GM18861 (cell line): ENCODE measurements at regions not wholly inside any gene's neighbourhood (a gene's known extent, or its start where the extent isn't known, plus 50 kb on each side); places are given as distances from the start of the nearest gene placed in this dataset.

Experiments
- ATAC-seq: cut with Tn5 transposase; IDR thresholded peaks from one replicate; pipeline ENCODE4 v1.9.1; 2021; ENCODE audit not compliant: unreplicated experiment

DNA sequence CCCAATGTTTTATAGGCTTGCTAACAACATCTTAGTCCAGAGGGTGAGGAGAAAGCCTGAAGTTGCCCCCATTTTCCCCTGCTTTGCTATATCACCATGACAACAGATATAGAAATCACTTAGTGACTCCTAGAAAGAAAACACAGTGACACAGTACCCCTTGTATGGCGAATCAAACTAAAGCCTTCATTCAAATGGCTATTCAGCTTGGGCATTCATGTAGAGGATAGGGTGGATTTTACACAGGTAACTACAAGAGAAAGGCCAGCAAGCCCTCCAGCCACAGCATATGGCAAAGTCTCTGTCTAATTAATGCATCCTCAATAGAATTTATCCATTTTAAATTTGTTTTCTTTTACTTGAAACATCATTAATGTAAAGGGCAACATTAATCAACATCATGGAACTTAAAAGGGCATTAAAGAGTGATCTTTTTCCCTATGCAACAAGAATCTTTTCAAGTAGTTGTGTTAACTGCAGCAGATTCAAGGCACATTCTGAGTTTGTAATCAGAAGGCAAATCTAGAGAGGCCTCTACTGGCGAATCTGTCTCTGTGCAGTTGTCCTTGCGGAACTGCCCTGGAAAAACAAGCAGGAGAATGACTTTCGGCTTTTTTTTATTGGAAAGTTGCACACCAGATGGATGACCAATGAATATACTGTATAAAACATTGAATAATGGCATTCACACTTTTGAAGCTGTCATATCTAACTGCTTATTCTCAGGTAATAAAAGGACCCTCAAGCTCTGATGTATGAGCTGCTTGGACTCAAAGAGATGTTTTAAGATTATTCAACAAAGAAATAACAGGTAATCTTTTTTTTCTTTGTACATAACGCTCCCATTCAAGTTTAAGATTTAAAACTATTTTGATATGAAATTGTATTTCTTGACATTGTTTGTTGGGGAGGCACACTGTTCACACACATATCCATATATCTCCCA is 621.7 kb upstream of the AGTR1 start:
- ATAC-seq: no peak

DNA sequence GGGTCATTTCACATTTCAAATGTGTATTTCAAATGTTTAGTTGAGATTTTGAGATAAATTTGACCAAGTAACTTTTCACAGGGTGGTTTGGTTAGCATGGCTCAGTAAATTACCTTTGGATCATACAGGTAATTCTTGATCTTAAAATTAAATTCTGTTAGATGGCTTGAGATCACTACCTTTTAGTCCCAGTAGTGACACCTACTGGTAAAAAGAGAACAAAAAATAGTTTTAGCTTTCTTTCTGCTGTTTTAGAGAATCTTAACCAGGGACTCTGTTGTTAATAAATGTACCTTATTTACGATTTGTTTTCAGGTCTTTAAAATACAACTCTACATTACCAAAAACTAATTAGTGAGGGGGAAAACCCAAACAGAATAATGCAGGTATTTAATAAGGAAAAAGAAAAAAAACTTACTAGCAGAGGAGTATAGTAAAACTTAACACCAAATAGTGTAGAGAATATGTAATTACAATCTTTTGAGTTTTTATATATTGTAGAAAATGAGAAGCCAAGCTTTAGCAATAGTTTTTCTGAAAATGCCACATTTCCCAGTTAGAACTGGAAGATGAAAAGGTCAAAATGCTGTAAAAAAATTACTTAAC is 620.3 kb upstream of the AGTR1 start:
- ATAC-seq: peak; percentile 60

GRCh38 chr3:148077965-148078364 is 619.7 kb upstream of the AGTR1 start:
- ATAC-seq: no peak

- ATAC-seq: no peak
Observed at GRCh38 chr3:148078658-148079057, 619.0 kb upstream of the AGTR1 start.

GRCh38 chr3:148079370-148079769 is 618.3 kb upstream of the AGTR1 start:
- ATAC-seq: no peak

GRCh38 chr3:148081926-148082325 is 615.8 kb upstream of the AGTR1 start:
- no peak for ATAC-seq

DNA sequence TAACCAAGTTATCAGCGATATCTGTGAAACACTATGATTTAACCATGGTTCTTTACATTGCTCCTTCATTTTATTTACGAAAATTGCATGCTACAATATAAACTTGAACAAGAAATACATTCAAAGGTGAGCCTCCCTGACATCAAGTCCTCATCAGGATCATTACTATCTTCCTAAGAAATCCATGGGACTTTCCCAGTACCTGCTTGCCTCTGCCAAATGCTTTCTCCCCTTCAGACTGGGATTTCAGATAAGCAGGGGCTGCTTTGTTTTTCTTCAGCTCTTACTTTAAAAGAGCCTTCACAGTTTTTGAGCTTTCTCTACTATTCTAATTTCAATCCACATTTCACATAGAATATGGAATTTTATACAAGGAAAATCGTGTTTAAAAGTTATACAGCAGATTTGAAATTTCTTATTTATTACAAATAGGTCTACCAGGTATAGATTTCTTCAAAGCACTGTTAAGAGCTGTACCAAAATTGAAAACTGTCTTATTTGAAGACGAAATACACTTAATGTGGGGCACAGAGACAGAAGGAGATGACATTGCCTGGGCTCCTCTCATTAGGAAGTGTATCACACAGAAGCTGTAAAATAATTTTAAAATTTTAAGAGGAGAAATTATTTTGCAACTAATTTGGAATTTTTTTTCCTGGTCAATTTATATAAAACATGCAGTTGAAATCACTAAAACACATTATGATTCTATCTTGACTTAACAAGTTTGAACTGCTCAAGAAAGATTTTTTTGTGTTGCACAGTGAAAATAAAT is 615.0 kb upstream of the AGTR1 start:
- no peak for ATAC-seq

DNA sequence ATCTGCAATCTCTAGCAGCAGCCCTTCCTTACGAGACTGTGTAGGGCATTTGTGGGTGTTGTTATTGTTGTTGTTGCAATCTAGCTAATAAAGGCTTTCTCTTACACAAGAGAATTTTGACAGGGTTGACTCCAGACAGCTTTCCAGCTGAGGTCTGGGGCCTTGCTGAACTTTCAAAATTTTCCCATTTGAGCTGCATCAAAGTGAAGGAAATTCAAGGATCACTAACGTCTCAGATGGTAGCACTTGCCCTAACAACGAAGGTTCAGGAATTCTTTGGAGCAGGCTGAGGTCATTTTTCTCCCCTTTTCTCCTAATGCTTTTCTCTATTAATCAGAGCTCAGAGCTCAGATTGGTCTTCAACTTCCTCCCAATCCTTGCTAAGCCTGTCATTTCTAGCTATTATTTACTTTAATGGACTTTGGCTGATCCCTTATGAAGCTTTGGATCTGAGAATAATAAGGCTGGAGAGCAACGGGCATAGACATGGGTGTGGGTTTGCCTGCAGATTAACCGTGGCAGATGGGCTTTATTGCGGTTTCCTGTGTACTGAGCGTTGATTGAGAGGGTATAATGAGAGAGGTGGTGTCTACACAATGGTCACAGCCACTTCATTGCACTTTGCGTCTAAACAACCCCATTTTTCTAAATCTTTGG is 614.0 kb upstream of the AGTR1 start:
- ATAC-seq: no peak

- ATAC-seq: peak; percentile 98
Observed at GRCh38 chr3:148084931-148085330, 612.8 kb upstream of the AGTR1 start.

DNA sequence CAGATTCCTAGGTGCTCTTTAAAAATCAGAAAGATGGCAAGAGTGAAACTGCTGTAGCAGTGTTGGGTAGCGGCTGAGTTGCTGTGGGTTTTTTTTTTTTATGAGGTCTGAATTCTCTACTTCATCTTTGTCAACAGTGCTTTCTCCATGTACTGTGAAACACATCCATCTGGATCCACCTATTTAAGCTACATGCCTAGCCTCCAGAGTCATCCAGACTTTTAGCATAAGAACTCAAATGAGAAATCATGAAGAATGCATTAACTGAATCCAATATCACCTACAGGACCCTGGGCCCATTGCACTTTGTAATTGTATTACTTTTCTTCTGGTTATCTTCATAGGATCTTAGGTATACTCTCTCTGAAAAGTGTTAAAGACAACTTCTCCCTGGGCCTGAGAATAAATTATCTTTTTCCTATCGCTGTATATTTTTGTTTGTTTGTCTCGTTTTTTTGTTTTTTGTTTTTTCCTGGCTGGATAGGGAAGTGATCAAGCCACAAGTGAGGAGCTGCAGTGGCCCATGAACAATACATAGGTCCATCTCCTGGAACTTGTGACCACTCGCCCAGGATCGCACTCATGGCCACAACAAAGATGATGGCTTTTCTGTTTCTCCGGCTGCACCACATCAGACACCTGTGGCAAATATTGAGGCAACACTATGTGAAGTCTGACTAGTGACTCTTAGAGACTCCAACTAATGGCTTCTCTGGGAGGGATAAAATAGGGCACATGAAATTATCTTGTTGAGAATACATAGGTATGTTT is 609.9 kb upstream of the AGTR1 start:
- no peak for ATAC-seq

- no peak for ATAC-seq
Observed at GRCh38 chr3:148089171-148089570, 608.5 kb upstream of the AGTR1 start.

DNA sequence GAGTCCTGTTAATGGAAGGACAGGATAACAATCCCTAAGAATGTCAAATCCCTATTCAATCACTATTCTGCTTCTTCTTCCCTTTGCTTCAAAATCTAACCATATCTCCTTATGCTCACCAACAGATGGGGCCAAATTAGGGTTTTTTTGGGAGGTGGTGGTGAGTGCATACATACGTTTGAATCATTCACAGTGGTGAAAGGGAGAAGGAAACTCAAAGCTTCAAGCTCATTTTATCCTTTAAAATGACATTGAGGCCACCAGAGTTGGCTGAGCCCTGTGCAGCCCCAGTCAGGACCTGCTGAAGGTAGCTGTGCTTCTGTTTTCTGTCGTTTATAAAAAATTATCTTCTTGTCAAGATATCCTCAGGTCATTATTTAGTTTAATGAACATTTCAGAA is 607.5 kb upstream of the AGTR1 start:
- ATAC-seq: no peak

- no peak for ATAC-seq
Observed at GRCh38 chr3:148092624-148093347, 604.9 kb upstream of the AGTR1 start.

- no peak for ATAC-seq
Observed at GRCh38 chr3:148093753-148094152, 604.0 kb upstream of the AGTR1 start.

GRCh38 chr3:148095962-148096361 is 601.7 kb upstream of the AGTR1 start:
- no peak for ATAC-seq

GRCh38 chr3:148100476-148100875 is 597.2 kb upstream of the AGTR1 start:
- no peak for ATAC-seq

DNA sequence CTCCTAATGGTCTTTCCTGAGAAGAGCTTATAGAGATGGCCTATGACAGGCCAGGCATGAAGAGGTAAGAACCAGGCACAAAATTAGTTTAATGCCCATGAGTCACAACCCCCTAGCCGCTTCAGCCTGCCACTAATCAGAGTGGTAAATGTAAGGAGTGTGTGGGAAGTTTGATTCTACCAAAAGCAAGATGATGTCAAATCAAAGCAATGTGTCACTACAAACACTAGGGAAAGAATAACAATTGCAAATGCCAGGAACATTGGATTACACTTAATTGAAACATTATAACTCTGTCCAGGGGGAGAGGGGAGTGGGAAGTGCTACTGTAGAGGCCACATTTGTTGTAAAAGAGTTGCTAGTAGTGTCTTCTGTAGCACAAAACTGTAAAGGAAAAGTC is 596.6 kb upstream of the AGTR1 start:
- ATAC-seq: no peak

DNA sequence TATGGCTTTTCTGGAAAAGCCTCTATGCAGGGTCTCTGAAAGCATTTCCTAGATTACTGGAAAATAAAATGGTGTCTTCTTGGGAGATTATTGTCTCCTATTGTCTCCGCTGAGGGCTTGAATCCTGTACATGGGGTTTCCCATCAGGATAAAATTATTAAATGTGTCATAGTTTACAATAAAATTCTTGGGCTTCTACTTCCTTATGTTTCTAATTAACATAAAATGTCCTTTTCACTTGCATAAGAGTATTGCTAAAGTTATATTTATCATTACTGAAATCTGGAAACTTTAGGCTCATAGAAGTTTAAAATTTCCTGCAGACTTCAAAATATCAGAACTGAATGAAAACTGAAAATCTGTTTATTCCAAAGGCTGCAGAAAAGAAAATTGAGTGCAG is 595.5 kb upstream of the AGTR1 start:
- ATAC-seq: no peak

GRCh38 chr3:148106062-148106461 is 591.6 kb upstream of the AGTR1 start:
- ATAC-seq: no peak

GRCh38 chr3:148126956-148127355 is 570.7 kb upstream of the AGTR1 start:
- ATAC-seq: no peak
